NCI-H146 treated with DMSO at 0.1 percent for 48 hours (cell line): ENCODE measurements at regions not wholly inside any gene's neighbourhood (a gene's known extent, or its start where the extent isn't known, plus 50 kb on each side); places are given as distances from the start of the nearest gene placed in this dataset.

Experiments
- DNase-seq: peaks from one replicate; lab custom pipeline; 2025; ENCODE audit not compliant: unreplicated experiment; lab: John Stamatoyannopoulos, UW

DNA sequence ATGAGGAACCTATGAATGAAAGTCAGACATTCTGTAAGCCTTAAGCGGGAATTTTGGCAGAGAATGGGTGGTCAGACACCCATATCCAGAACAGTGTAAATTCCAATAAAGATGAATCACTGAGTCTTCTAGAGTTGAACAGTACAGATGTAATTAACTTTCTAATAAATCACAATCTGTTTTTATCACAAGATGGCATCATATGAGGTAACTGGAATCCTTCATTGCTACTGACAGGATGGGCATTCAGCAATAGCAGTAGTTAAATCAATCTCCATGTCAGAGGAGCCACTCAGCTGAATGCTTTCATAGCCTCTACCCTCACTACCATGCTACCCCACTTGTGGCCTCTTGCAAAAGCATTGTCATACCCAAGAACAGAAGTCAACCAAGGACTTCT lies 690.3 kb downstream of the AMY1C start:
- no peak for DNase-seq

DNA sequence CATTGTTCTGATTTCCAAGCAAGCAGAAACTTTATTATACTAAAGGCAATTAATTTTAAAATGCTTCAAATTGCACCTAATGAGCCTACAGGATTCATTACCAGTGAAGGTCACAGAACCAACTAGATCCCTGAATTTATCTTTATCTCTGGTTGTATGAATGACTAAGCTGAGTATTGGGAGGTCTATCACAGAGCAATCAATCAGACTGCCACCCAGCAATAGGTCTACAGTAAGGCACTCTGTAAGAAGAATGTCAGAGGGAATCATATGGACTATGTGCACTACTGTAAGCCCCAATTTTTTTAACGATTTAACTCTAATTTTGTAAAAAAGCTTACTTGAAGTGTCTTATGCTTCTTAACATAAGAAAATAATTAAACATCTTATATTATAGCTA lies 707.0 kb downstream of the AMY1C start:
- no peak for DNase-seq

DNA sequence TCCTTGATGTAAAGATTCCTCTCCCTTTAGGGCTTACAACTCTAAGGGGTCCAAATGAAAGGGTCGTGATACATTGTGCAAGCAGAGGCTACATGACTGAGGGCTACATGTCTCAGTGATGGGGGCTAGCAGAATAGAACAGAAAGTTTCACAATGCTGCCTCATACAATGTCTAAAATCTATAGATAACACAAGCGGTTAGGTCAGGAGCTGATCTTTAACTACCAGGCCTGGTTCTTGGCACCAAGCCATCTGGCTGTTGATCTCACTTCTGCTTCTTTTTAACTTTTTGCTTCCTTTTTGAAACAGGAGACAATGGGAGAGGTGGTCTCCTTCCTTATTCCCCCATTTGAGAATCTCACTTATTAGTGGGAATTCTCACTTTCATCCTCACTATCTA lies 710.2 kb downstream of the AMY1C start:
- DNase-seq, result no peak

DNA sequence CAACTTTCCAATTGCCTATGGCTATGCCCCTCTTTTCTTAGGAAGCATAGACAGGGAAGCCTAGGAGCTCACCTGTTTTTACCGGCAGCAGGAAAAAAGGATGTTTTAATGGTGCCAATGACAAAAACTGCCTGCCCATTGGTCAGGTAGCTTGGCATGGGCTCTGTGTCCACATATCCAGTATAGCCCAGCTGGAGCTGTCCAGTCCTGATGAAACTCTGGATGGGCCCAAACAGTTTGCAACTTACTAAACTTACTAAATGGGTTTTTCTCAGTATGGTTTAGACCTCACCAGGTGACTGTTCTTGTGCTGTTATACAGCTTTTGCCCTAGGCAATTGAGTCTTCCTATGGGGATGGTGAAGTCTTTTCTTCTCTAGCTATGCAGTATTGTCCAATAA lies 711.2 kb downstream of the AMY1C start:
- DNase-seq, result no peak

DNA sequence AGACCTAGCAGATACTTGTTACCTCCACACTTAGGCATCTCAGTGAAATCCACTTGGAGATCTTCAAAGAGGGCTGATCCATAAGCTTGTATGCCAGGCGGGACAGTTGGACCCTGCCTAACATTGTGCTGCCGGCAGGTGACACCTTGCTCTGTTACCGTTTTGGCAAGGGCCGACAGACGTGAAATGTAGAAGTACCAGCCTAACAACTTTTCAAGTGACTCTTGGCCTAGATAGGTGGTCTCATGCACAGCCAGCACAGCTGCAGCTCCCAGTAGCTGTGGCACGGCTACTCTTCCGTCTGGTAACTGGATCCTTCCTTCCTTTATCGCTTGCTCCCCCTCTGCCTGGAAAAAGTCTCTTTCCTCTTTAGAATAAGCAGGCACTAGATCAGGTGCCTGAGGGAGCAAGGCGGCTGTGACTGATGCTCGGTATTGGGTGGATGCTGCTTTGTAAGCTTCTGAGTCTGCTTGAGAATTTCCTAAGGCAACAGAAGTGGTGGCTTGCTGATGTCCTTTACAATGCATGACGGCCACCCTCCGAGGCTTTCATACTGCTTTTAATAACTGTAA lies 713.5 kb downstream of the AMY1C start:
- no peak for DNase-seq

DNA sequence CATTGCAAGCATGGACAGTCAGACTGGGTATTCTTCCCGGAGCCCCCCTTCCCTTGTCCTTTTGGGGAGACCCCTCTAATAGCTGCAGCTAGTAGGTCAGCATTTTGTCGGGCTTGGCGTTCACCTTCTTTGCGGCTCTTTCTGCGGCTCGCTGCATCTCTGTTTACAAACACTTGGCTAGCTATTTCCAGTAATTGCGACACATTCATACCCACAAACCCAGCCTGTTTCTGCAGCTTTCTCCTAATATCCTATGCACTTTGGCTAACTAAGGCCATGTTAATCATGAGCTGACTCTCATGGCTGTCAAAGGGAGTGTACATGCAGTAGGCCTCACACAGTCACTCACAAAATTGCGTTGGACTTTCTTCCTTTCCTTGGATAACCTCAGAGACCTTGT lies 716.4 kb downstream of the AMY1C start:
- DNase-seq, result no peak

DNA sequence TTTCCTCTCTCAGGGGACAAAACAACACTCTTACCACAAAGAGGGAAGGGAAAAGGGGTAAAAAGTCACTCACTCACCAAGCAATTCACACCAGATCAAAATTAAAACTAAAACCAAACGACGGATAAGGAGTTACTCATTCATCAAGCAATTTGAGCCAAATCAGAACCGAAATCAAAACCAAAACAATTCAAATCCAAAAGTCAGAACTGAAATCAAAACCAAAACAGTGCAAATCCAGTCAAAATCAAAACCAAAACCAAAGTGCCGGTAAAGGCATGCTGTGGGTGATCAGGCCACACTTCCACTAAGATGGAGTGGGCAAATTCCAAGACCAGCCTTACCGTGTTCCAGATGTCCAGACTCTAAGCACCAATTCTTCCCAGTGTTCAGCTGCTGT lies 717.9 kb downstream of the AMY1C start:
- DNase-seq, result no peak

DNA sequence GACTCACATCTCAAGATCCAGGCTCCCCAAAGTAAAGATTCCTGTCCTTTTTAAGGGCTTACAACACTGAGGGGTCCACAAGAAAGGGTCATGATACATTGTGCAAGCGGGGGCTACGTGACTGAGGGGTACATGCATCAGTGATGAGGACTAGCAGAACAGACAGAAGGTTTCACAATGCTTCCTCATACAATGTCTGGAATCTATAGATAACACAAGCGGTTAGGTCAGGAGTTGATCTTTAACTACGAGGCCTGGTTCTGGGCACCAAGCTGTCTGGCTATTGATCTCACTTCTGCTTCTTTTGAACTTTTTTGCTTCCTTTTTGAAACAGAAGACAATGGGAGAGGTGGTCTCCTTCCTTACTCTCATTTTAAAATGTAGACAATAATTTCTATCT lies 718.6 kb downstream of the AMY1C start:
- no peak for DNase-seq

DNA sequence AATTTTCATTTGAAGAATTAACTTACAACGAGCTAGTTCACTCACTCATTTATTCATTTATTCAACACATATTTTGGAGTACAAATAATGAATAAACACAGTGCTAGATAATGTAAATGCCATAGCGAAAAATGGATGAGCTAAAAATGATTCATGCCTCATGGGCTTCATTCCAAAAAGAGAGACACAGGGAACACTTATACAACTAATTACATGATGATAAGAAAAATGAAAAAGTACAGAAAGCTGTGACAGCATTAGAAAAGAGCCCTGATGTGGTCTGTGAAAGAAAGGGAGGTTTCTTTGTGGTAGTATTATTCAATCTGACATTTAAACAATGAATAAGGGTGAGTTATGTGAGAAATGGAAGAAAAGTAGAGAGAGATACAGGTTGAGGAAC lies 726.4 kb downstream of the AMY1C start:
- DNase-seq, result no peak

DNA sequence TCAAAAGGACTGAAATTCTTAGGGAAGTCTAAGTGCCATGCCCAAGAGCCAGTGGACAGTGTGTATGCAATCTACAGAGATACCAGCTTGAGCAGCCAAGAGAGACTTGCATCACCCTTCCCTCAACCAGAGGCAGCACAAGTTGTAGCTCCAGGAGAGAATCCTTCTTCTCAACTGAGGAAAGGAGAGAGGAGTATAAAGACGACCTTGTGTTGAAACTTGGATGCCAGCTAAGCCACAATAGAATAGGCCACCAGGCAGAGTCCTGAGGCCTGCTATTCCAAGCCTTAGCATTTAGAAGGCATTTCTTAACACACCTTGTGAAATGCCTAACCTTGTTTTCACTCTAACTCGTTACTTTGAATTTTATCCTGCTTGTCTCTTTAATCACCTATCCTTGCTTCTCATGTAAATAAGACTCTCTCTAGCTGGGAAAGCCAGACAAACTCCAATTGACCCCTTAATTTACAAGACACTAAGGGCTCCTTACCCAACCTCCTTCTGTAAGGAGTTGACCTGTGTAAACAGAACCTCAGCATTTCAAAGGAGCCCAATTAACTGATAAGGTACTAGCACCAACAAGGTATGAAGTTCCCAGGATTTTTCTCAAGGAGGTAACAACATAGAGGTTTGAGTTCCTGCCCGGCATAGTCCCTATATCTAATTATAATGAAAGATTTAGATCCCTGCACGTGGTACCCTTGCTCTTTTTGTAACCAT lies 738.8 kb downstream of the AMY1C start:
- DNase-seq, result no peak

DNA sequence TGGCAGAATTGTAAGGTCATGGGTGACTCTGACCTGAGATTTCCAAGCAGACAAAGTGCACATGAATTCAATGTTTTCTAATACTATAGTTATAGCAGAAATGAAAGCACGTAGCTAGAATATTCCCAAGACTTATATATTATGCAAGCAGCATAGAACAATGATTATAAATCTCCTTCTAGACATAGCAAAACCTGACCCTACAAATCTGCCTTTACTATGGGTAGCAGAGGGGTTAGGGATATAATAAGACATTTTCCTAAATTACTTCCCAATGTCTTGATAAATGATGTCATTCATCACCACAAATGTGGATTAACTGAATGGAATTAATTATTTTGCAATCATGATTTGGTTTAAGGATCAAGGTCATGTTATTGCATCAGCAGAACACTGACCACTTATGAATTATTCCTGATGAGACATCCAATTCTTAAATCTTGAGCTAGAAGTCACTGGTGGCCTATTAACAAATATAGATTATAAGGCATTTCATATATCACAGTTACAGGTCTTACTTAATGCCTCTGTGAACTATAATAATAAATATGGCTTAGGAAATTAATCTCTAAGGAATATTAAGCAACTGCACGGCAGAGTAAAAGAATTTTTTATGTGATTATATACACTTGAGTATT lies 776.6 kb downstream of the AMY1C start:
- DNase-seq, result no peak

DNA sequence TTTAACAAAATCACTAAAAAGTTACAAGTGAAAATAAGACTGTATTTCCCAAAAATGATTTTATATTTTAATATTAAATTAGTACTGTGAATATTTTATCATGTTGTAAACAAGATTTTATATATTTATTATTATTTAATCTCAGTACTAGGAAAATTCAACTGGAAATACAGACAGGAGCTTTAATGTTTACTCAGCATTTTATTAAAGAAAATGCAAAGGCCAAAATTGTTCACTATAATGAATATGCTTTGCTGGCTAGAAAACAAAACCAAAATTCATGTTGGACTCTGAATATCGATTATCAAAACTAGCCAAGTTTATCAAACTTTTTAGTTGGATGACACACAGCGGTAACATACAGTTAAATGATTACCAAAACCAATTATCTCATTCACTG lies 782.3 kb downstream of the AMY1C start:
- DNase-seq, result no peak

DNA sequence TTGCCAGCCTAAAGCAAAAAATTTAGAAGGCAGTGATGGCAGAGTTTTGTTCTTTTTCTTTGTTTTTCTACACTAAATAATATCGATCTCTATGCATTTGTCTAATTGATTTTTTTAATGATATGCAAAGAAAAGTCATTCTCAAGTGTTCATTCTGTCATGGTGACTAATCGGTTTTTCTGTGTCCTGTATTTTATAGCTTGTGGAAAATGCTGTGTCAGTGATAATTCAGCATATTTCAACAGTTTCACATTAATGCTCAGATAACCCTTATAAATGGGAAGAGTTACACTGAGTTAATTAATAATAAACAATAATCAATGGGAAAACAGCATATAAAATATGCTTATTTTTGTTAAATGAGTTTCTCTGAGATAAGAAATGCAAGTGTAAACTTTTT lies 824.9 kb downstream of the AMY1C start:
- no peak for DNase-seq

DNA sequence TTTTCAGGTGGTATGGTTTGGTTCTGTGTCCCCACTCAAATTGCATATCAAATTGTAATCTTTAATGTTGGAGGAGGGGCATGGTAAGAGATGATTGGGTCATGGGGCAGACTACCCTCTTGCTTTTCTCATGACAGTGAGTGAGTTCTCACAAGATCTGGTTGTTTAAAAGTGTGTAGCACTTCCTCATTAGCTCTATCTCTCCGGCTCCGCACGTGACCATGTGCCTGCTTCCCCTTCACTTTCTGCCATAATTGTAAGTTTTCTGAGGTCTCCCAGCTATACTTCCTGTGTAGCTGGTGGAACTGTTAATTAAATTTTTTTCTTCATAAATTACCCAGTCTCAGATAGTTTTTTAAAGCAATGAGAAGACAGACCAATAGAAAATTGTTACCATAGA lies 843.2 kb downstream of the AMY1C start:
- no peak for DNase-seq

DNA sequence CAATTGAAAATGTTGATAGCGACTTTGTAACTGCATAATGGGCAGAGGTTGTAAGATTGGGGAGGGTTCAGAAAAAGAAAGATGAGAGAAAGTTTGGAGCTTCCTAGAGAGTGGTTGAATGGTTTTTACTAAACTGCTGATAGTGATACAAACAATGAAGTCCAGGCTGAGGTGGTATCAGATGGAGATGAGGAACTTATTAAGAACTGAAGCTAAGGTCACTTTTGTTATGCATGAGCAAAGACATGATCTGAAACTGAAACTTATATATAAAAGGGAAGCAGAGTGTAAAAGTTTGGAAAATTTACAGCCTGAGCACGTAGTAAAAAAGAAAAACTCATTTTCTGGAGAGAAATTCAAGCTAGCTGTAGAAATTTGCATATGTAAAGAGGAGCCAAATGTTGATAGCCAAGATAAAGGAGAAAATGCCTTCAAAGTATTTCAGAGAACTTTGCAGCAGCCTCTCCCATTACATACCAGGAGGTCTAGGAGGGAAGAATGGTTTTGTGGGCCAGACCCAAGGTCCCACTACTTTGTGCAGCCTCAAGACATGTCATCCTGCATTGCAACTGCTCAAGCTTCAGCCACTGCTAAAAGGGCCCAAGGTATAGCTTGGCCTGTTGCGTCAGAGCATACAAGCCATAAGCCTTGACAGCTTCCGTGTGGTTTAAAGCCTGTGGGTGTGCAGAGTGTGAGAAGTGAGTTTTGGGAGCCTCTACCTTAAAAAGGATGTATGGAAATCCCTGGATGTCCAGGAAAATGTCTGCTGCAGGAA lies 843.9 kb downstream of the AMY1C start:
- DNase-seq, result no peak

DNA sequence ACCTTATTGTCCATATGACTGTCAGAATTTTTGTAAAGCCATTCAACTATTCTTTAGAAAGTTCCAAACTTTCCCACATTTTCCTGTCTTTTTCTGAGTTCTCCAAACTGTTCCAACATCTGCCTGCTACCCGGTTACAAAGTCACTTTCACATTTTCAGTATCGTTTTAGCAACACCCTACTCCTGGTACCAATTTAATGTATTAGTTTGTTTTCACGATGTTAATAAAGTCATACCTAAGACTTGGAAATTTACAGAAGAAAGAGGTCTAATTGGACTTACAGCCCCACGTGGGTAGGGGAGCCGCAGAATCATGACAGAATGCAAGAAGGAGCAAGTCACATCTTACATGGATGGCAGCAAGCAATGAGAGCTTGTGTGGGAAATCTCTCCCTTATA lies 867.8 kb downstream of the AMY1C start:
- no peak for DNase-seq

DNA sequence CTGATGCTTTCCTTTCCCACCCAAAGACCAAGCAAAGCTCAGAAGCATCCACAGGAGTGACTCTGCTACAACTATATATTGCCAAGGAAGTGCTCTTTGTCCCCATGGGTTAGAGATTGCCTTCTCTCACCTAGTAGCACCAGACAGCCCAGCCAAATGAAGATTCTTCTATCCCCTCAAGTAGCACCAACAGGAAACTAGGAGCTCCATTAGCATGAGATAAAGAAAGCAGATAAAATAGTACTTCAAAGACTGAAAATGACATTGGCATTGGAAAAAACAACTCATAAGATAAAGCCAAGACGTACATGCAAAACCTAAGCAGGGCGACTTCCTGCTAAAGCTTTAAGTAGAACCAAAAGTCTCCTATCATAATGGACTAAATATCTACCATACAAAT lies 871.5 kb downstream of the AMY1C start:
- DNase-seq, result no peak

DNA sequence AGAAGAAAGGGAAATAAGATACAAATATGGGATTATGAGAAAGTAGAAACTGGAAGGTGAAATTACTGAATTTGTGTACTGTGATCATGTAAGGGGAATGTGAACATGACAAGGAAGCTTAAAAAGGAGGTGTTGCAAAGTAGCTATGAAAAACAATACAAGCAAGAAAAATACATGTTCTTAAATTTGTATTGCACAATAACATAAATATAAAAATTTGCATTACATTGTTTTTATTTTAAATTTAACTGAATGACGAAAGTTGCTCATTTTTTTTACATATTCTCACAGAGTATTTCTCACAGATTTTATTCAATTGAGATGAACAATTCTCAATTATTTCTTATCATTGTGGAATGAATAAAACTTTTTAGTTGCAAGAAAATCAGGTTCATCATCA lies 874.8 kb downstream of the AMY1C start:
- DNase-seq, result no peak

DNA sequence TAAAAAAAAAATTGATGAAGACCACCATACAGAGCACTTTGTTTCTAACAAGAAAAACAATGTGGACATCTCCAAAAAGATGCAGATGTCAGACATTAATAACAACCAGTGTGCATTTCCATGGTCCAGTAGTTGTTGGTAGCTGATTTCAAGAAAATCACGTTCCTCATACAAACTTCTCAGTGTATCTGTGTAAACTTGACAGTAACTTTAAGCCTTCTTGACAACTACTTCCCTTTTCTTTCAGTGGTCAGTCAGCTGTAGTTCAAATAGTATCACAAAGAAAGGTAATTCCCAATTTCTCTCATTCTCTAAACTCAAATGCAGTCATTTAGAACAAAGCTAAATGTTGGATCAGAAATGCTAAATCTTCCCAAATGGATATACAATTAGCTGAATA lies 879.9 kb downstream of the AMY1C start:
- DNase-seq, result no peak

DNA sequence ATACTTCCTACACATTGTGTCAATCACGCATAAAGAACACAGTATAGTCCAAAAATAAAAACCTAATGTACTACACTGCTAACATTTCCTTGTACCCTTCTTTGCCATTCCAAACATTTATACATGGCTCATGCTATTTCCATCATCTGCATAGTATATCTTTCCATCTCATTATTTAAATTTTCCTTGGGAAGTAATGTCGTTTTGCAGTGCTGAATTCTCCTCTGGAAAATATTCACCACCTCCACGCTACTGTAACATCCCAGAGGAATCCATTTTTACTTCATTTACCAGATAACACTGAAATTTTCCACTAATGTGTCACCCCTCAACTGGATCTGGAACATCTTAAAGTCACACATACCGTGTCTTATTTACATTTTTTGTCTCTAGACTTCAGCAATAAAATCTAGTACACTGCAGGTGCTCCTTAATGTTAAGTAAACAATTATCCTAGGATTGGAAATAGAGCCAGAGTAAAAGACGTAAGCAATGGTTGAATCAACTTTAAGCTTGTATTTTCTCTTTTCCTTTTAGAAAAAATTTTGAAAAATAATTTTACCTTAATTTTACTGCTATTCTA lies 881.0 kb downstream of the AMY1C start:
- no peak for DNase-seq

DNA sequence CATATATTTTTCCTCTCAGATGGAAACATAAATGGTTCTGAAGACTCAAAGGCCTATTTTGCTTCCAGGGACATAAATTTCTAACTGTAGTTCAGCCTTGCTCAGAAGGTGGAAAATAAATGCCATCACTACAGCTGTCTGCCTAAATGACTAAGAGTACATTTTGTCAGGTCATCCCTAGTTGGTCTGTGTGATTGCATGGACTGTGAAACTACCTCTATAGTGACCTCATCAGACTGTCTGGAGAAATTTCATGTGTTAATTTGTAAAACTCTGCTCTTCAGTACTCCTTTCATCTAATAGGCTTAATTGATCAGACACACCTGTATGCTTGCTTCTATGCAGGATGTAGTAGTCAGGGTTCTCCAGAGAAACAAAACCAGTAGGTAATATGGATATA lies 886.9 kb downstream of the AMY1C start:
- no peak for DNase-seq

DNA sequence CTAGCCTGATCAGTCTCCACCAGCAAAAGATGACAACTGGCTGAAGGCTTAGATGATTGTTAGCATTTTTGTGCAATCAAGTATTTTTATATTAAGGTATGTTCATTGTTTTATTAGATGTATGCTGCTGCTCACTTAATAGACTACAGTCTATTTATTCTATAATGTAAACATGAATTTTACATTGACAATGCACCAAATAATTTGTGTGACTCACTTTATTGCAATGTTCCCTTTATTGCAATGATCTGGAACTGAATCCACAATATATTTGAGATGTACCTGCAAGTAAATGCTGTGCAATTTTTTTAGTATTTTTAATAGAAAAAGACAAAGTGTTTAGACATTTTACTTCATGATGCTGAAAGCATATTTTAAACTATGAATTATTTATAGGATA lies 896.5 kb downstream of the AMY1C start:
- no peak for DNase-seq
